SU-DHL-6 (cell line): ENCODE measurements at regions not wholly inside any gene's neighbourhood (a gene's known extent, or its start where the extent isn't known, plus 50 kb on each side); places are given as distances from the start of the nearest gene placed in this dataset.

Experiments used
- H2AFZ ChIP-seq: fragments of 200-600 bp; sonication (generic); 2 replicates; pipeline ENCODE4 v1.6.1; 2014; ENCODE audit warnings: low read depth, mild to moderate bottlenecking, moderate library complexity, mixed read lengths, antibody characterized with exemption, low read length; ENCODE audit not compliant: severe bottlenecking
- H3F3A ChIP-seq: fragments of 200-600 bp; shearing (Covaris generic); 2 replicates; pipeline ENCODE4 v1.6.0; 2016; ENCODE audit warnings: antibody characterized with exemption, mild to moderate bottlenecking; ENCODE audit not compliant: insufficient read depth
- H3K27ac ChIP-seq: fragments of 200-600 bp; sonication (generic); 2 replicates; pipeline ENCODE4 v1.5.1; 2016; ENCODE audit warnings: low read depth, mild to moderate bottlenecking, low read length, moderate library complexity, mixed read lengths
- H3K27me3 ChIP-seq: fragments of 200-600 bp; sonication (generic), shearing (Covaris generic); 2 replicates; pipeline ENCODE4 v1.6.0; 2014; ENCODE audit warnings: mild to moderate bottlenecking, low read length
- H3K36me3 ChIP-seq: fragments of 200-600 bp; sonication (generic); 2 replicates; pipeline ENCODE4 v1.6.1; 2014; ENCODE audit warnings: mild to moderate bottlenecking, low read length, mixed read lengths
- H3K4me2 ChIP-seq: fragments of 300-600, 200-600 bp; shearing (Covaris generic), sonication (generic); 2 replicates; pipeline ENCODE4 v1.6.0; 2014; ENCODE audit warnings: low read length, low read depth, mild to moderate bottlenecking; ENCODE audit not compliant: poor library complexity, severe bottlenecking
- H3K4me3 ChIP-seq: fragments of 200-600 bp; sonication (generic); 2 replicates; pipeline ENCODE4 v1.5.1; 2014; ENCODE audit warnings: antibody characterized with exemption, low read length, mild to moderate bottlenecking, mixed read lengths; ENCODE audit not compliant: insufficient read depth, poor library complexity, severe bottlenecking
- H3K79me2 ChIP-seq: fragments of 200-600 bp; sonication (generic); 2 replicates; pipeline ENCODE4 v1.6.1; 2014; ENCODE audit warnings: mild to moderate bottlenecking, low read length, moderate library complexity; ENCODE audit not compliant: insufficient read depth
- H3K9ac ChIP-seq: fragments of 200-600 bp; sonication (generic); 2 replicates; pipeline ENCODE4 v1.7.0; 2014; ENCODE audit warnings: mild to moderate bottlenecking, low read length
- H3K9me2 ChIP-seq: fragments of 200-600 bp; sonication (generic); replicated peaks from 2 replicates; pipeline ENCODE4 v1.6.1; 2014; ENCODE audit warnings: low read length; ENCODE audit not compliant: insufficient read depth
- H3K9me3 ChIP-seq: fragments of 200-600 bp; sonication (generic); 2 replicates; pipeline ENCODE4 v1.6.1; 2014; ENCODE audit warnings: low read length, mixed read lengths; ENCODE audit not compliant: insufficient read depth
- H4K20me1 ChIP-seq: fragments of 200-600 bp; sonication (generic); 2 replicates; pipeline ENCODE4 v1.6.1; 2014; ENCODE audit warnings: low read depth, mild to moderate bottlenecking, antibody characterized with exemption, low read length, moderate library complexity, mixed read lengths
- CTCF ChIP-seq: fragments of 200-600 bp; sonication (generic); IDR thresholded peaks from one replicate; pipeline ENCODE4 v1.5.1; 2017; ENCODE audit warnings: antibody characterized with exemption, mild to moderate bottlenecking, low read length, moderate library complexity; ENCODE audit not compliant: insufficient read depth, poor library complexity, severe bottlenecking
- EZH2phosphoT487 ChIP-seq: fragments of 200-600 bp; sonication (generic), shearing (Covaris generic); conservative IDR thresholded peaks from 2 replicates; pipeline ENCODE4 v1.6.1; 2018; ENCODE audit warnings: mild to moderate bottlenecking, antibody characterized with exemption, low read length, moderate library complexity, mixed read lengths

- H4K20me1 ChIP-seq, result no peaks in the 10 kb centered on the region
- H3K27ac ChIP-seq, result no peak overlapping the region
- H3F3A ChIP-seq, result no peaks in the 10 kb centered on the region
- no peaks in the 10 kb centered on the region for H3K27me3 ChIP-seq
- H3K9me3 ChIP-seq, result no peaks in the 10 kb centered on the region
- no peaks in the 10 kb centered on the region for H3K79me2 ChIP-seq
- H3K36me3 ChIP-seq, result no peaks in the 10 kb centered on the region
- TF ChIP-seq CTCF, result no peak
- no peak for TF ChIP-seq EZH2phosphoT487
- no peak overlapping the region for H3K4me2 ChIP-seq
- no peaks in the 10 kb centered on the region for H3K9me2 ChIP-seq
- no peak overlapping the region for H3K9ac ChIP-seq
- H2AFZ ChIP-seq, result no peak overlapping the region
- no peak overlapping the region for H3K4me3 ChIP-seq
Observed at GRCh38 chr10:58967551-58968388, 208.7 kb upstream of the PHYHIPL start.

GRCh38 chr10:58968389-58968755 lies 208.1 kb upstream of the PHYHIPL start:
- H3K27ac ChIP-seq, result no peak overlapping the region
- H3F3A ChIP-seq, result no peaks in the 10 kb centered on the region
- no peak overlapping the region for H3K9ac ChIP-seq
- H4K20me1 ChIP-seq, result no peaks in the 10 kb centered on the region
- no peaks in the 10 kb centered on the region for H3K36me3 ChIP-seq
- H3K27me3 ChIP-seq, result no peaks in the 10 kb centered on the region
- H3K4me3 ChIP-seq, result no peak overlapping the region
- no peaks in the 10 kb centered on the region for H3K9me3 ChIP-seq
- H3K9me2 ChIP-seq, result no peaks in the 10 kb centered on the region
- H2AFZ ChIP-seq, result no peak overlapping the region
- TF ChIP-seq EZH2phosphoT487, result no peak
- TF ChIP-seq CTCF, result no peak
- H3K4me2 ChIP-seq, result no peak overlapping the region
- no peaks in the 10 kb centered on the region for H3K79me2 ChIP-seq

DNA sequence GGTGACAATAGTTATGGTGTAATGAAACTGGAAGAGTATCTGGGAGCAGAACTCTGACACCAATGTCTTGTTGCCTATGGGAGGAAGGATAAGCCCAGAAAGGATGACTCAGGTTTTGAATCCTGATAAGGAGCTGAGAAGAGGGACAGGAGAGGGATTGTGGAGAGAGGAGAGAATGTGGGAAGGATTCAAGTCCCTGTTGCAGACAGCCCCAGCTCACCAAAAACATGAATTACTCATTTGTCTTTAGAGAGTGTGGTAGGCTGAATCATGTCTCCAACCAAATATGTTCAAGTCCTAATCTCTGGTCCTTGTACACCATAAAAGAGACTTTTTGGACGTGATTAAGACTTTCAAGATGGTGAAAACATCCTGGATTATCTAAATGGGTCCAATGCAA lies 206.9 kb upstream of the PHYHIPL start:
- no peak overlapping the region for H3K27ac ChIP-seq
- no peaks in the 10 kb centered on the region for H3K27me3 ChIP-seq
- TF ChIP-seq EZH2phosphoT487 (no peak), CTCF (no peak)
- H3F3A ChIP-seq, result no peaks in the 10 kb centered on the region
- no peaks in the 10 kb centered on the region for H3K9me2 ChIP-seq
- no peaks in the 10 kb centered on the region for H4K20me1 ChIP-seq
- no peaks in the 10 kb centered on the region for H3K36me3 ChIP-seq
- H3K4me3 ChIP-seq, result no peak overlapping the region
- no peaks in the 10 kb centered on the region for H3K79me2 ChIP-seq
- peak overlapping the region; percentile 22 for H2AFZ ChIP-seq
- H3K9ac ChIP-seq, result no peak overlapping the region
- no peak overlapping the region for H3K4me2 ChIP-seq
- no peaks in the 10 kb centered on the region for H3K9me3 ChIP-seq
